GM21447 (cell line): ENCODE measurements at regions not wholly inside any gene's neighbourhood (a gene's known extent, or its start where the extent isn't known, plus 50 kb on each side); places are given as distances from the start of the nearest gene placed in this dataset.

Experiments used
- ATAC-seq: cut with Tn5 transposase; IDR thresholded peaks from one replicate; pipeline ENCODE4 v1.9.1; 2021; ENCODE audit not compliant: unreplicated experiment

- ATAC-seq = no peak
These were observed 52.6 kb upstream of the KATNAL1 start for GRCh38 chr13:30359991-30360390.

GRCh38 chr13:30360586-30360985 is 53.2 kb upstream of the KATNAL1 start:
- ATAC-seq = no peak

GRCh38 chr13:30362005-30362788 is 54.8 kb upstream of the KATNAL1 start:
- no peak for ATAC-seq

- ATAC-seq = no peak
These were observed 55.5 kb upstream of the KATNAL1 start for GRCh38 chr13:30362869-30363268.

- no peak for ATAC-seq
These were observed 56.4 kb upstream of the KATNAL1 start for GRCh38 chr13:30363725-30364124.

GRCh38 chr13:30364133-30364532 is 56.8 kb upstream of the KATNAL1 start:
- no peak for ATAC-seq

GRCh38 chr13:30364876-30365275 is 57.4 kb upstream of the UBE2L5 start:
- no peak for ATAC-seq

- no peak for ATAC-seq
These were observed 56.2 kb upstream of the UBE2L5 start for GRCh38 chr13:30366088-30366487.

- ATAC-seq = no peak
These were observed 55.0 kb upstream of the UBE2L5 start for GRCh38 chr13:30367296-30367695.

GRCh38 chr13:30370146-30370545 is 52.1 kb upstream of the UBE2L5 start:
- no peak for ATAC-seq

- ATAC-seq = no peak
These were observed 51.3 kb upstream of the UBE2L5 start for GRCh38 chr13:30370916-30371521.

GRCh38 chr13:30371649-30372265 is 50.5 kb upstream of the UBE2L5 start:
- ATAC-seq = peak; percentile 48
